ENCODE measurements at regions not wholly inside any gene's neighbourhood (a gene's known extent, or its start where the extent isn't known, plus 50 kb on each side); places are given as distances from the start of the nearest gene placed in this dataset.

- TF ChIP-seq RAD21 (IDR thresholded peaks at IDR 0.05) (no peak), CTCF (IDR thresholded peaks at IDR 0.05; ENCODE audit: low read depth, low read length, missing input control) (no peak)
Measured at GRCh38 chr15:69724333-69724732, 271.7 kb downstream of the RPLP1 start.

All from liver (tissue), 3 donors.